Thoracic aorta (tissue), 2 donors: ENCODE measurements at regions not wholly inside any gene's neighbourhood (a gene's known extent, or its start where the extent isn't known, plus 50 kb on each side); places are given as distances from the start of the nearest gene placed in this dataset.

Source experiments
- ATAC-seq: fragments of 150-250 bp; one replicate; pipeline ENCODE4 v1.8.0; 2017; ENCODE audit warnings: low read depth; ENCODE audit not compliant: insufficient number of reproducible peaks, low FRiP score
- DNase-seq: peaks from one replicate; pipeline ENCODE4 v3.0.0-alpha.2; 2020; ENCODE audit warnings: low spot score
- H3K27ac ChIP-seq, 2 donors: fragments of 200-600 bp; sonication (generic); 1 replicate in 1 of 2; 2 replicates in 1 of 2; pipeline ENCODE4 v1.5.1; 2016; ENCODE audit warnings: mild to moderate bottlenecking in 2 of 2, moderate library complexity in 2 of 2
- H3K27me3 ChIP-seq: fragments of 200-600 bp; sonication (generic); replicated peaks from 2 replicates; pipeline ENCODE4 v1.6.0; 2016; ENCODE audit warnings: mild to moderate bottlenecking; ENCODE audit not compliant: insufficient read depth
- H3K36me3 ChIP-seq: fragments of 200-600 bp; sonication (generic); one replicate; pipeline ENCODE4 v1.5.1; 2016
- H3K4me1 ChIP-seq, 2 donors: fragments of 200-600 bp; sonication (generic); 1 replicate in 1 of 2; 2 replicates in 1 of 2; pipeline versions ENCODE4 v1.5.1 to v1.6.0; 2016; ENCODE audit warnings: low read depth in 2 of 2, mild to moderate bottlenecking in 1 of 2; ENCODE audit not compliant: control insufficient read depth in 1 of 2
- H3K4me3 ChIP-seq: fragments of 200-600 bp; sonication (generic); 2 replicates; pipeline ENCODE4 v1.5.1; 2016; ENCODE audit warnings: mild to moderate bottlenecking
- H3K9me3 ChIP-seq: fragments of 200-600 bp; sonication (generic); 2 replicates; pipeline ENCODE4 v1.5.1; 2016
- CTCF ChIP-seq: fragments of 200-600 bp; sonication (generic); IDR thresholded peaks from one replicate; pipeline ENCODE4 v1.5.1; 2019; ENCODE audit warnings: antibody characterized with exemption

GRCh38 chr16:49936791-49937190 is 80.9 kb upstream of the ZNF423 start:
- no peak overlapping the region for H3K4me3 ChIP-seq
- ATAC-seq (no peak), DNase-seq (no peak)
- no peaks in the 10 kb centered on the region for H3K27me3 ChIP-seq
- H3K9me3 ChIP-seq: no peaks in the 10 kb centered on the region
- H3K4me1 ChIP-seq: no peaks in the 10 kb centered on the region
- no peak for TF ChIP-seq CTCF
- H3K36me3 ChIP-seq: no peaks in the 10 kb centered on the region
- no peak overlapping the region for H3K27ac ChIP-seq

DNA sequence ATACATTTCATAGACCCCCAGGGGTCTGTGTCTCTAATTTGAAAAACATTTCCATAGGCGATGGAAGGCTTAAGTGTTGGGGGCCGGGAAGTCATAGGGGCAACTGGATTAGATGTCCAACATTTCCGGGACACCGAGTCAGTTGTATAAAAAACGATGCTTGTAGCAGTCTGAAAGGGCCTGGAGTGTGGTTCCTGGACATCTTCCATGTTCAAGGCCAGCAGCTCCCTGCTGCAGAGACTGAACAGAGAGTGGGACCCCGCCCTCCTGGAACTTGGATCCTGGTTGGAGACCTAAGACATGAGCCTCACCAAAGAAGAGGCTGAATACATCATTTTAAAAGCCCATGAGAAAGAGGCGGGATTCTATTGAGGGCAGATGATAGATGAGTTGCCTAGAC is 82.0 kb upstream of the ZNF423 start:
- Histone ChIP-seq H3K36me3 (no peaks in the 10 kb centered on the region), H3K27me3 (no peaks in the 10 kb centered on the region), H3K4me3 (no peak overlapping the region), H3K4me1 (no peaks in the 10 kb centered on the region), H3K9me3 (no peaks in the 10 kb centered on the region), H3K27ac (no peak overlapping the region)
- TF ChIP-seq CTCF: no peak
- no peak for DNase-seq
- ATAC-seq: no peak

GRCh38 chr16:49939495-49939894 is 83.6 kb upstream of the ZNF423 start:
- no peak for TF ChIP-seq CTCF
- no peaks in the 10 kb centered on the region for H3K36me3 ChIP-seq
- no peak overlapping the region for H3K27ac ChIP-seq
- no peak for DNase-seq
- no peaks in the 10 kb centered on the region for H3K27me3 ChIP-seq
- no peaks in the 10 kb centered on the region for H3K9me3 ChIP-seq
- no peaks in the 10 kb centered on the region for H3K4me1 ChIP-seq
- ATAC-seq: no peak
- no peak overlapping the region for H3K4me3 ChIP-seq

DNA sequence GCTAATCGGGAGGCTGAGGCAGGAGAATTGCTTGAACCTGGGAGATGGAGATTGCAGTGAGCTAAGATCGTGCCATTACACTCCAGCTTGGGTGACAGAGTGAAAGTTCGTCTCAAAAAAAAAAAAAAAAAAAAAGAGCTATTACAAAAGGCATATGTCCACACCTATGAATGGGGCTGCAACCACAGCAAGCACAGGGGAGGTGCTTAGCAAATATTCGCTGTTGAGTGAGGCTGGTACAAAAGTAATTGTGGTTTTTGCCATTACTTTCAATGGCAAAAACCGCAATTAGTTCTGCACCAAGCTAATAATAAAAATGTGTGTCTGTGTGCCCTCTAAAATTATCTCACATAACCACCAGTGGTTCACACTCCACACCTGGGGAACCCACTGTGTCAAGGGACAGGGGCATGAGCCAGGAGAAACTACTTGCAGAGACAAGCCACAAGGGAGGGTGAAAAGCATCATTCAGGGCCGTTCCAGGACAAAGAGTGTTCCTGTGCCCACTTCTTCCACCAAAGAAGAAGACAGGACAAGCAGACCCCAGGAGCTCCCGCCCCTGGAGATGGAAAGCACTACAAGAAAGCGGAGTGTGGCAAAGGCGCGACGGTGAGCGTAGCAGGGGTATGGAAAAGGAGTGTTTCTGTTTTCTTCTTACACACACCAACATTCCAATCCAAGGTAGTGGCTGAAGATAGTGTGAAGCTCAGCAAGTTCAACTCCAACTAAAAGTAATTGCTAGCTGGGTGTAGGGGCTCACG is 84.4 kb upstream of the CNEP1R1 start:
- TF ChIP-seq CTCF: no peak
- Histone ChIP-seq H3K27ac (no peak overlapping the region), H3K36me3 (no peaks in the 10 kb centered on the region), H3K27me3 (no peaks in the 10 kb centered on the region), H3K4me3 (no peak overlapping the region), H3K9me3 (no peaks in the 10 kb centered on the region), H3K4me1 (no peaks in the 10 kb centered on the region)
- ATAC-seq: no peak
- DNase-seq: no peak

GRCh38 chr16:49944221-49944620 is 80.8 kb upstream of the CNEP1R1 start:
- DNase-seq (no peak), ATAC-seq (no peak)
- no peak overlapping the region for H3K4me3 ChIP-seq
- no peaks in the 10 kb centered on the region for H3K4me1 ChIP-seq
- TF ChIP-seq CTCF: no peak
- H3K9me3 ChIP-seq: no peaks in the 10 kb centered on the region
- no peak overlapping the region for H3K27ac ChIP-seq
- no peaks in the 10 kb centered on the region for H3K27me3 ChIP-seq
- H3K36me3 ChIP-seq: no peaks in the 10 kb centered on the region
